DND-41 (cell line): ENCODE measurements at regions not wholly inside any gene's neighbourhood (a gene's known extent, or its start where the extent isn't known, plus 50 kb on each side); places are given as distances from the start of the nearest gene placed in this dataset.

Source experiments
- ATAC-seq: fragments of 200-7000 bp; cut with Tn5 transposase; 3 replicates; pipeline ENCODE4 v1.9.1; 2021; ENCODE audit warnings: low read depth; ENCODE audit not compliant: insufficient read depth
- DNase-seq: peaks from one replicate; pipeline ENCODE4 v3.0.0-alpha.2; 2020
- H2AFZ ChIP-seq: 2 replicates; pipeline ENCODE4 v1.6.0; 2012; ENCODE audit warnings: low read depth, low read length
- H3K27ac ChIP-seq: 2 replicates; pipeline ENCODE4 v1.5.1; 2012; ENCODE audit warnings: low read length, inconsistent platforms
- H3K27me3 ChIP-seq: fragments of 200-600 bp; sonication (generic); 2 replicates; pipeline ENCODE4 v1.6.0; 2012; ENCODE audit warnings: low read length, mild to moderate bottlenecking, inconsistent platforms; ENCODE audit not compliant: insufficient read depth, poor library complexity
- H3K36me3 ChIP-seq: 2 replicates; pipeline ENCODE4 v1.5.1; 2012; ENCODE audit warnings: low read length, inconsistent platforms; ENCODE audit not compliant: insufficient read depth
- H3K4me1 ChIP-seq: 2 replicates; pipeline ENCODE4 v1.5.1; 2012; ENCODE audit warnings: mild to moderate bottlenecking, low read length; ENCODE audit not compliant: insufficient read depth
- H3K4me2 ChIP-seq: 2 replicates; pipeline ENCODE4 v1.6.0; 2012; ENCODE audit warnings: mild to moderate bottlenecking, moderate library complexity, low read length, inconsistent platforms; ENCODE audit not compliant: insufficient read depth
- H3K4me3 ChIP-seq, 2 experiments: fragments of 200-600 bp in 1 of 2; shearing (Covaris generic) in 1 of 2; 2 replicates each; pipeline ENCODE4 v1.5.1; 2012 to 2016; ENCODE audit warnings: inconsistent platforms in 2 of 2, low read length in 2 of 2, mild to moderate bottlenecking in 2 of 2, low read depth in 1 of 2, moderate library complexity in 1 of 2
- H3K79me2 ChIP-seq: 2 replicates; pipeline ENCODE4 v1.6.0; 2012; ENCODE audit warnings: low read length, inconsistent platforms; ENCODE audit not compliant: insufficient read depth
- H3K9ac ChIP-seq: 2 replicates; pipeline ENCODE4 v1.6.0; 2012; ENCODE audit warnings: low read depth, mild to moderate bottlenecking, inconsistent platforms, low read length, moderate library complexity
- H3K9me3 ChIP-seq: 2 replicates; pipeline ENCODE4 v1.5.1; 2012; ENCODE audit warnings: low read length, moderate library complexity, mild to moderate bottlenecking, inconsistent platforms; ENCODE audit not compliant: insufficient read depth, severe bottlenecking
- H4K20me1 ChIP-seq: 2 replicates; pipeline ENCODE4 v1.6.0; 2012; ENCODE audit warnings: low read length; ENCODE audit not compliant: insufficient read depth
- CTCF ChIP-seq: IDR thresholded peaks from 2 replicates; pipeline ENCODE4 v1.5.1; 2012; ENCODE audit warnings: borderline replicate concordance, low read length, moderate library complexity, mild to moderate bottlenecking; ENCODE audit not compliant: poor library complexity, severe bottlenecking; ENCODE audit errors: extremely low read depth
- EZH2 ChIP-seq: IDR thresholded peaks from 3 replicates; pipeline ENCODE4 v1.6.1; 2012; ENCODE audit warnings: borderline replicate concordance, low read depth, mild to moderate bottlenecking, moderate library complexity, low read length, inconsistent platforms; ENCODE audit not compliant: severe bottlenecking

GRCh38 chr9:23006127-23006526 is 559.5 kb downstream of the DMRTA1 start:
- Histone ChIP-seq H4K20me1 (no peaks in the 10 kb centered on the region), H3K4me2 (no peak overlapping the region), H2AFZ (no peak overlapping the region), H3K9ac (no peak overlapping the region), H3K4me3 (no peak overlapping the region), H3K9me3 (no peaks in the 10 kb centered on the region), H3K27ac (no peak overlapping the region), H3K36me3 (no peaks in the 10 kb centered on the region), H3K79me2 (no peaks in the 10 kb centered on the region), H3K27me3 (no peaks in the 10 kb centered on the region), H3K4me1 (no peaks in the 10 kb centered on the region)
- TF ChIP-seq CTCF (no peak), EZH2 (no peak)
- ATAC-seq: no peak
- no peak for DNase-seq

- Histone ChIP-seq H3K27ac (no peak overlapping the region), H3K27me3 (no peaks in the 10 kb centered on the region), H2AFZ (no peak overlapping the region), H3K9me3 (no peaks in the 10 kb centered on the region), H3K79me2 (no peaks in the 10 kb centered on the region), H3K36me3 (no peaks in the 10 kb centered on the region), H3K4me3 (no peak overlapping the region), H3K4me2 (no peak overlapping the region), H4K20me1 (no peaks in the 10 kb centered on the region), H3K9ac (no peak overlapping the region), H3K4me1 (no peaks in the 10 kb centered on the region)
- TF ChIP-seq EZH2 (no peak), CTCF (no peak)
- DNase-seq: no peak
- ATAC-seq: no peak
These were observed 565.0 kb downstream of the DMRTA1 start for GRCh38 chr9:23011669-23012068.

GRCh38 chr9:23015557-23015956 is 568.9 kb downstream of the DMRTA1 start:
- Histone ChIP-seq H3K4me2 (no peak overlapping the region), H4K20me1 (no peaks in the 10 kb centered on the region), H3K27me3 (no peaks in the 10 kb centered on the region), H3K9me3 (no peaks in the 10 kb centered on the region), H3K9ac (no peak overlapping the region), H3K36me3 (no peaks in the 10 kb centered on the region), H3K4me3 (no peak overlapping the region), H3K27ac (no peak overlapping the region), H2AFZ (no peak overlapping the region), H3K4me1 (no peaks in the 10 kb centered on the region), H3K79me2 (no peaks in the 10 kb centered on the region)
- ATAC-seq (no peak), DNase-seq (no peak)
- TF ChIP-seq CTCF (no peak), EZH2 (no peak)

GRCh38 chr9:23036416-23036815 is 589.8 kb downstream of the DMRTA1 start:
- no peaks in the 10 kb centered on the region for H3K27me3 ChIP-seq
- H3K79me2 ChIP-seq: no peaks in the 10 kb centered on the region
- no peaks in the 10 kb centered on the region for H3K4me1 ChIP-seq
- H3K36me3 ChIP-seq: no peaks in the 10 kb centered on the region
- no peaks in the 10 kb centered on the region for H4K20me1 ChIP-seq
- no peak overlapping the region for H2AFZ ChIP-seq
- H3K27ac ChIP-seq: no peak overlapping the region
- H3K9ac ChIP-seq: no peak overlapping the region
- TF ChIP-seq EZH2 (no peak), CTCF (no peak)
- no peak overlapping the region for H3K4me3 ChIP-seq
- DNase-seq (no peak), ATAC-seq (no peak)
- no peaks in the 10 kb centered on the region for H3K9me3 ChIP-seq
- H3K4me2 ChIP-seq: no peak overlapping the region
